WTC11 (cell line): ENCODE measurements at regions not wholly inside any gene's neighbourhood (a gene's known extent, or its start where the extent isn't known, plus 50 kb on each side); places are given as distances from the start of the nearest gene placed in this dataset.

Experiments used
- ATAC-seq: fragments of 200-7000 bp; cut with Tn5 transposase; 2 replicates; pipeline ENCODE4 v1.10.0; 2021; ENCODE audit warnings: mild to moderate bottlenecking, moderate library complexity
- CTCF ChIA-PET: fragments of 300-600 bp; sonication (Branson Sonifier 250); formaldehyde crosslinking; loops from one replicate; lab custom pipeline; 2021; ENCODE audit warnings: antibody characterized with exemption; lab: Charles Lee
- POLR2A ChIA-PET: fragments of 350-600 bp; sonication (Branson Sonifier 250); formaldehyde crosslinking; loops from one replicate; lab custom pipeline; 2021; ENCODE audit warnings: antibody characterized with exemption; lab: Charles Lee
- DNase-seq: peaks from one replicate; pipeline ENCODE4 v3.0.0; 2021; ENCODE audit warnings: low spot score
- H3K27ac Mint-ChIP-seq: 2 replicates; pipeline ENCODE4 v1.8.0; 2021; ENCODE audit warnings: mixed read lengths
- H3K27me3 Mint-ChIP-seq: 2 replicates; pipeline ENCODE4 v1.8.0; 2021; ENCODE audit warnings: low read depth, mild to moderate bottlenecking, moderate library complexity, mixed read lengths
- H3K36me3 Mint-ChIP-seq: 2 replicates; pipeline ENCODE4 v1.8.0; 2021; ENCODE audit warnings: mixed read lengths
- H3K4me1 Mint-ChIP-seq: 2 replicates; pipeline ENCODE4 v1.8.0; 2022; ENCODE audit warnings: mixed read lengths
- H3K4me3 Mint-ChIP-seq: 2 replicates; pipeline ENCODE4 v1.8.0; 2021; ENCODE audit warnings: mild to moderate bottlenecking, moderate library complexity, mixed read lengths
- H3K9me3 Mint-ChIP-seq: 2 replicates; pipeline ENCODE4 v1.8.0; 2021; ENCODE audit warnings: mixed read lengths
- ATF3 ChIP-seq: sonication (generic); formaldehyde crosslinking; conservative IDR thresholded peaks from 2 replicates; pipeline ENCODE4 v1.8.1; 2022; ENCODE audit warnings: mild to moderate bottlenecking, missing genetic modification reagents
- E2F5 ChIP-seq: sonication (generic); formaldehyde crosslinking; IDR thresholded peaks from 2 replicates; pipeline ENCODE4 v1.8.1; 2022; ENCODE audit warnings: mild to moderate bottlenecking, moderate library complexity, missing genetic modification reagents
- EMX1 ChIP-seq: fragments of 250-450 bp; sonication (Bioruptor Pico); IDR thresholded peaks from 2 replicates; pipeline ENCODE4 v1.8.0; 2021; ENCODE audit warnings: mild to moderate bottlenecking
- GRHL2 ChIP-seq: fragments of 250-450 bp; sonication (Bioruptor Pico); IDR thresholded peaks from 2 replicates; pipeline ENCODE4 v1.8.0; 2022; ENCODE audit warnings: mild to moderate bottlenecking, moderate library complexity; ENCODE audit not compliant: insufficient replicate concordance, severe bottlenecking
- HMGA2 ChIP-seq: fragments of 250-450 bp; sonication (Bioruptor Pico); IDR thresholded peaks from 2 replicates; pipeline ENCODE4 v1.4.0; 2021; ENCODE audit warnings: mild to moderate bottlenecking, moderate library complexity
- MAX ChIP-seq: sonication (generic); formaldehyde crosslinking; IDR thresholded peaks from 2 replicates; pipeline ENCODE4 v1.8.0; 2022; ENCODE audit warnings: mild to moderate bottlenecking, missing genetic modification reagents
- PRRX2 ChIP-seq: fragments of 250-450 bp; sonication (Bioruptor Pico); IDR thresholded peaks from 2 replicates; pipeline ENCODE4 v1.8.0; 2021; ENCODE audit warnings: mild to moderate bottlenecking
- RELA ChIP-seq: sonication (generic); formaldehyde crosslinking; IDR thresholded peaks from 2 replicates; pipeline ENCODE4 v1.8.1; 2022; ENCODE audit warnings: missing genetic modification reagents, mild to moderate bottlenecking, borderline replicate concordance
- RORB ChIP-seq: fragments of 250-450 bp; sonication (Bioruptor Pico); IDR thresholded peaks from 2 replicates; pipeline ENCODE4 v1.9.0; 2021; ENCODE audit warnings: mild to moderate bottlenecking
- SOX15 ChIP-seq: fragments of 250-450 bp; sonication (Bioruptor Pico); IDR thresholded peaks from 2 replicates; pipeline ENCODE4 v1.9.0; 2021; ENCODE audit warnings: mild to moderate bottlenecking
- STAT6 ChIP-seq: sonication (generic); formaldehyde crosslinking; conservative IDR thresholded peaks from 2 replicates; pipeline ENCODE4 v1.8.1; 2023; ENCODE audit warnings: mild to moderate bottlenecking, low read depth, missing genetic modification reagents, moderate library complexity
- USF2 ChIP-seq: sonication (generic); formaldehyde crosslinking; IDR thresholded peaks from 2 replicates; pipeline ENCODE4 v1.8.1; 2023; ENCODE audit warnings: mild to moderate bottlenecking, missing genetic modification reagents, moderate library complexity
- ZNF121 ChIP-seq: sonication (generic); formaldehyde crosslinking; IDR thresholded peaks from 2 replicates; pipeline ENCODE4 v1.8.0; 2023; ENCODE audit warnings: missing genetic modification reagents
- ZNF138 ChIP-seq: sonication (generic); formaldehyde crosslinking; conservative IDR thresholded peaks from 2 replicates; pipeline ENCODE4 v1.8.1; 2022; ENCODE audit warnings: mild to moderate bottlenecking, moderate library complexity, missing genetic modification reagents
- ZNF232 ChIP-seq: sonication (generic); formaldehyde crosslinking; IDR thresholded peaks from 2 replicates; pipeline ENCODE4 v1.8.0; 2022; ENCODE audit warnings: mild to moderate bottlenecking, missing genetic modification reagents
- ZNF671 ChIP-seq: fragments of 250-450 bp; sonication (Bioruptor Pico); IDR thresholded peaks from 2 replicates; pipeline ENCODE4 v1.8.0; 2021; ENCODE audit warnings: mild to moderate bottlenecking
- TF ChIP-seq, protein P1 (sequence below): fragments of 250-450 bp; sonication (Bioruptor Pico); IDR thresholded peaks from 2 replicates; pipeline ENCODE4 v2.1.2; 2022; ENCODE audit warnings: mild to moderate bottlenecking, moderate library complexity
- TF ChIP-seq, protein P2 (sequence below): sonication (generic); formaldehyde crosslinking; IDR thresholded peaks from 2 replicates; pipeline ENCODE4 v1.8.0; 2023; ENCODE audit warnings: missing genetic modification reagents, mild to moderate bottlenecking, borderline replicate concordance
- TF ChIP-seq, protein P3 (sequence below): fragments of 250-450 bp; sonication (Bioruptor Pico); IDR thresholded peaks from 2 replicates; pipeline ENCODE4 v1.9.0; 2021; ENCODE audit warnings: mild to moderate bottlenecking
- TF ChIP-seq, protein P4 (sequence below): sonication (generic); formaldehyde crosslinking; IDR thresholded peaks from 2 replicates; pipeline ENCODE4 v1.8.1; 2023; ENCODE audit warnings: mild to moderate bottlenecking, missing genetic modification reagents, borderline replicate concordance

GRCh38 chr14:87321548-87321947, 671.4 kb downstream of the GALC start (continued):
- TF ChIP-seq, protein P1, sequence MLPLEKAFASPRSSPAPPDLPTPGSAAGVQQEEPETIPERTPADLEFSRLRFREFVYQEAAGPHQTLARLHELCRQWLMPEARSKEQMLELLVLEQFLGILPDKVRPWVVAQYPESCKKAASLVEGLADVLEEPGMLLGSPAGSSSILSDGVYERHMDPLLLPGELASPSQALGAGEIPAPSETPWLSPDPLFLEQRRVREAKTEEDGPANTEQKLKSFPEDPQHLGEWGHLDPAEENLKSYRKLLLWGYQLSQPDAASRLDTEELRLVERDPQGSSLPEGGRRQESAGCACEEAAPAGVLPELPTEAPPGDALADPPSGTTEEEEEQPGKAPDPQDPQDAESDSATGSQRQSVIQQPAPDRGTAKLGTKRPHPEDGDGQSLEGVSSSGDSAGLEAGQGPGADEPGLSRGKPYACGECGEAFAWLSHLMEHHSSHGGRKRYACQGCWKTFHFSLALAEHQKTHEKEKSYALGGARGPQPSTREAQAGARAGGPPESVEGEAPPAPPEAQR (CRISPR knock-in tag), result no peak
- TF ChIP-seq, protein P2, sequence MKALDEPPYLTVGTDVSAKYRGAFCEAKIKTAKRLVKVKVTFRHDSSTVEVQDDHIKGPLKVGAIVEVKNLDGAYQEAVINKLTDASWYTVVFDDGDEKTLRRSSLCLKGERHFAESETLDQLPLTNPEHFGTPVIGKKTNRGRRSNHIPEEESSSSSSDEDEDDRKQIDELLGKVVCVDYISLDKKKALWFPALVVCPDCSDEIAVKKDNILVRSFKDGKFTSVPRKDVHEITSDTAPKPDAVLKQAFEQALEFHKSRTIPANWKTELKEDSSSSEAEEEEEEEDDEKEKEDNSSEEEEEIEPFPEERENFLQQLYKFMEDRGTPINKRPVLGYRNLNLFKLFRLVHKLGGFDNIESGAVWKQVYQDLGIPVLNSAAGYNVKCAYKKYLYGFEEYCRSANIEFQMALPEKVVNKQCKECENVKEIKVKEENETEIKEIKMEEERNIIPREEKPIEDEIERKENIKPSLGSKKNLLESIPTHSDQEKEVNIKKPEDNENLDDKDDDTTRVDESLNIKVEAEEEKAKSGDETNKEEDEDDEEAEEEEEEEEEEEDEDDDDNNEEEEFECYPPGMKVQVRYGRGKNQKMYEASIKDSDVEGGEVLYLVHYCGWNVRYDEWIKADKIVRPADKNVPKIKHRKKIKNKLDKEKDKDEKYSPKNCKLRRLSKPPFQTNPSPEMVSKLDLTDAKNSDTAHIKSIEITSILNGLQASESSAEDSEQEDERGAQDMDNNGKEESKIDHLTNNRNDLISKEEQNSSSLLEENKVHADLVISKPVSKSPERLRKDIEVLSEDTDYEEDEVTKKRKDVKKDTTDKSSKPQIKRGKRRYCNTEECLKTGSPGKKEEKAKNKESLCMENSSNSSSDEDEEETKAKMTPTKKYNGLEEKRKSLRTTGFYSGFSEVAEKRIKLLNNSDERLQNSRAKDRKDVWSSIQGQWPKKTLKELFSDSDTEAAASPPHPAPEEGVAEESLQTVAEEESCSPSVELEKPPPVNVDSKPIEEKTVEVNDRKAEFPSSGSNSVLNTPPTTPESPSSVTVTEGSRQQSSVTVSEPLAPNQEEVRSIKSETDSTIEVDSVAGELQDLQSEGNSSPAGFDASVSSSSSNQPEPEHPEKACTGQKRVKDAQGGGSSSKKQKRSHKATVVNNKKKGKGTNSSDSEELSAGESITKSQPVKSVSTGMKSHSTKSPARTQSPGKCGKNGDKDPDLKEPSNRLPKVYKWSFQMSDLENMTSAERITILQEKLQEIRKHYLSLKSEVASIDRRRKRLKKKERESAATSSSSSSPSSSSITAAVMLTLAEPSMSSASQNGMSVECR (CRISPR knock-in tag), result no peak
- no peak for TF ChIP-seq MAX

DNA sequence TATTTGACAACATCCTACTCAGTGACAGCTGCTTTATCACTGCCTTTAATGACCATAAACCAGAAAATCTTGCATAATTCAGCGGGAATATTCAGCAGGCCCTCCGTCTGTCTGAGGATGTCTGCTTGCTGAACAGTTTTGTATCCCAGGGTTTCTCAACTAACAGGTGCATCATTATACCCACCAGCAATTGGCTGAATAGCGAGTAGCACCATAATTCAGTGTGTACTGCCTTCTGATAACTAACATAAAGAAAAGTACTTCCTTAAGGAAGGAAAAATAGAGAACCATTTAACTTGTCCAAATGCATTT, 680.1 kb downstream of the GALC start:
- ATAC-seq (no peak), DNase-seq (no peak)
- no peaks in the 10 kb centered on the region; the same call in 1 of the 2 replicates for H3K27me3 Mint-ChIP-seq
- no peak overlapping the region for H3K4me3 Mint-ChIP-seq
- no peak overlapping the region for H3K27ac Mint-ChIP-seq
- peaks cover 5% of the 10 kb centered on the region; the same call in 1 of the 2 replicates for H3K9me3 Mint-ChIP-seq
- ChIA-PET POLR2A (no interaction called here), CTCF (no interaction called here)
- no peaks in the 10 kb centered on the region for H3K36me3 Mint-ChIP-seq
- no peaks in the 10 kb centered on the region for H3K4me1 Mint-ChIP-seq
- TF ChIP-seq ATF3 (no peak), GRHL2 (CRISPR knock-in tag) (no peak), USF2 (no peak), ZNF671 (CRISPR knock-in tag) (no peak), ZNF121 (CRISPR knock-in tag) (no peak), RORB (CRISPR knock-in tag) (no peak), ZNF138 (no peak), E2F5 (CRISPR knock-in tag) (no peak), STAT6 (CRISPR knock-in tag) (no peak), RELA (CRISPR knock-in tag) (no peak), EMX1 (CRISPR knock-in tag) (no peak), PRRX2 (CRISPR knock-in tag) (no peak), ZNF232 (CRISPR knock-in tag) (no peak), HMGA2 (CRISPR knock-in tag) (no peak), SOX15 (CRISPR knock-in tag) (no peak)
- TF ChIP-seq, protein P3, sequence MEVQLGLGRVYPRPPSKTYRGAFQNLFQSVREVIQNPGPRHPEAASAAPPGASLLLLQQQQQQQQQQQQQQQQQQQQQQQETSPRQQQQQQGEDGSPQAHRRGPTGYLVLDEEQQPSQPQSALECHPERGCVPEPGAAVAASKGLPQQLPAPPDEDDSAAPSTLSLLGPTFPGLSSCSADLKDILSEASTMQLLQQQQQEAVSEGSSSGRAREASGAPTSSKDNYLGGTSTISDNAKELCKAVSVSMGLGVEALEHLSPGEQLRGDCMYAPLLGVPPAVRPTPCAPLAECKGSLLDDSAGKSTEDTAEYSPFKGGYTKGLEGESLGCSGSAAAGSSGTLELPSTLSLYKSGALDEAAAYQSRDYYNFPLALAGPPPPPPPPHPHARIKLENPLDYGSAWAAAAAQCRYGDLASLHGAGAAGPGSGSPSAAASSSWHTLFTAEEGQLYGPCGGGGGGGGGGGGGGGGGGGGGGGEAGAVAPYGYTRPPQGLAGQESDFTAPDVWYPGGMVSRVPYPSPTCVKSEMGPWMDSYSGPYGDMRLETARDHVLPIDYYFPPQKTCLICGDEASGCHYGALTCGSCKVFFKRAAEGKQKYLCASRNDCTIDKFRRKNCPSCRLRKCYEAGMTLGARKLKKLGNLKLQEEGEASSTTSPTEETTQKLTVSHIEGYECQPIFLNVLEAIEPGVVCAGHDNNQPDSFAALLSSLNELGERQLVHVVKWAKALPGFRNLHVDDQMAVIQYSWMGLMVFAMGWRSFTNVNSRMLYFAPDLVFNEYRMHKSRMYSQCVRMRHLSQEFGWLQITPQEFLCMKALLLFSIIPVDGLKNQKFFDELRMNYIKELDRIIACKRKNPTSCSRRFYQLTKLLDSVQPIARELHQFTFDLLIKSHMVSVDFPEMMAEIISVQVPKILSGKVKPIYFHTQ (CRISPR knock-in tag), result no peak
- TF ChIP-seq, protein P4, sequence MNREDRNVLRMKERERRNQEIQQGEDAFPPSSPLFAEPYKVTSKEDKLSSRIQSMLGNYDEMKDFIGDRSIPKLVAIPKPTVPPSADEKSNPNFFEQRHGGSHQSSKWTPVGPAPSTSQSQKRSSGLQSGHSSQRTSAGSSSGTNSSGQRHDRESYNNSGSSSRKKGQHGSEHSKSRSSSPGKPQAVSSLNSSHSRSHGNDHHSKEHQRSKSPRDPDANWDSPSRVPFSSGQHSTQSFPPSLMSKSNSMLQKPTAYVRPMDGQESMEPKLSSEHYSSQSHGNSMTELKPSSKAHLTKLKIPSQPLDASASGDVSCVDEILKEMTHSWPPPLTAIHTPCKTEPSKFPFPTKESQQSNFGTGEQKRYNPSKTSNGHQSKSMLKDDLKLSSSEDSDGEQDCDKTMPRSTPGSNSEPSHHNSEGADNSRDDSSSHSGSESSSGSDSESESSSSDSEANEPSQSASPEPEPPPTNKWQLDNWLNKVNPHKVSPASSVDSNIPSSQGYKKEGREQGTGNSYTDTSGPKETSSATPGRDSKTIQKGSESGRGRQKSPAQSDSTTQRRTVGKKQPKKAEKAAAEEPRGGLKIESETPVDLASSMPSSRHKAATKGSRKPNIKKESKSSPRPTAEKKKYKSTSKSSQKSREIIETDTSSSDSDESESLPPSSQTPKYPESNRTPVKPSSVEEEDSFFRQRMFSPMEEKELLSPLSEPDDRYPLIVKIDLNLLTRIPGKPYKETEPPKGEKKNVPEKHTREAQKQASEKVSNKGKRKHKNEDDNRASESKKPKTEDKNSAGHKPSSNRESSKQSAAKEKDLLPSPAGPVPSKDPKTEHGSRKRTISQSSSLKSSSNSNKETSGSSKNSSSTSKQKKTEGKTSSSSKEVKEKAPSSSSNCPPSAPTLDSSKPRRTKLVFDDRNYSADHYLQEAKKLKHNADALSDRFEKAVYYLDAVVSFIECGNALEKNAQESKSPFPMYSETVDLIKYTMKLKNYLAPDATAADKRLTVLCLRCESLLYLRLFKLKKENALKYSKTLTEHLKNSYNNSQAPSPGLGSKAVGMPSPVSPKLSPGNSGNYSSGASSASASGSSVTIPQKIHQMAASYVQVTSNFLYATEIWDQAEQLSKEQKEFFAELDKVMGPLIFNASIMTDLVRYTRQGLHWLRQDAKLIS (CRISPR knock-in tag), result no peak
